PC-3 (cell line): ENCODE measurements at regions not wholly inside any gene's neighbourhood (a gene's known extent, or its start where the extent isn't known, plus 50 kb on each side); places are given as distances from the start of the nearest gene placed in this dataset.

Experiments
- ATAC-seq: fragments of 200-7000 bp; cut with Tn5 transposase; 2 replicates; pipeline ENCODE4 v1.9.1; 2020; ENCODE audit warnings: mild to moderate bottlenecking, moderate library complexity
- BruUV-seq: library from RNA; stranded (reverse); fragments of 400-500 nt; replicated peaks from 2 replicates; lab custom pipeline; 2021; lab: Mats Ljungman, UMichigan
- CTCF ChIA-PET: fragments of 300-600 bp; sonication (Branson Sonifier 250); formaldehyde crosslinking; loops from one replicate; lab custom pipeline; 2022; ENCODE audit warnings: antibody characterized with exemption; lab: Charles Lee
- POLR2A ChIA-PET: fragments of 300-600 bp; sonication (Branson Sonifier 250); formaldehyde crosslinking; loops from one replicate; lab custom pipeline; 2022; ENCODE audit warnings: antibody characterized with exemption; ENCODE audit not compliant: unreplicated experiment; lab: Charles Lee
- DNase-seq: peaks from one replicate; pipeline ENCODE4 v3.0.0-alpha.2; 2015
- H2AFZ ChIP-seq: fragments of 300-600 bp; sonication (generic); 2 replicates; pipeline ENCODE4 v1.6.0; 2016; ENCODE audit warnings: antibody characterized with exemption, low read length
- H3F3A ChIP-seq: fragments of 300-600 bp; sonication (generic); one replicate; pipeline ENCODE4 v1.6.0; 2017; ENCODE audit warnings: antibody characterized with exemption, low read length, control low read depth, mild to moderate bottlenecking; ENCODE audit not compliant: unreplicated experiment
- H3K27ac ChIP-seq: fragments of 300-600 bp; sonication (generic); 2 replicates; pipeline ENCODE4 v1.5.1; 2016; ENCODE audit warnings: mild to moderate bottlenecking, low read length
- H3K27me3 ChIP-seq: fragments of 300-600 bp; sonication (generic); 2 replicates; pipeline ENCODE4 v1.6.1; 2016; ENCODE audit warnings: low read length, mixed read lengths
- H3K36me3 ChIP-seq: fragments of 300-600 bp; sonication (generic); 2 replicates; pipeline ENCODE4 v1.6.1; 2016; ENCODE audit warnings: low read depth, mixed run types, low read length, mixed read lengths
- H3K4me1 ChIP-seq: fragments of 300-600 bp; sonication (generic); 2 replicates; pipeline ENCODE4 v1.5.1; 2016; ENCODE audit warnings: low read length; ENCODE audit not compliant: insufficient read depth
- H3K4me2 ChIP-seq: fragments of 300-600 bp; sonication (generic); 2 replicates; pipeline ENCODE4 v1.6.0; 2016; ENCODE audit warnings: low read length
- H3K4me3 ChIP-seq: fragments of 300-600 bp; sonication (generic); 2 replicates; pipeline ENCODE4 v1.5.1; 2016; ENCODE audit warnings: mild to moderate bottlenecking, low read length, mixed read lengths
- H3K79me2 ChIP-seq: fragments of 300-600 bp; sonication (generic); 2 replicates; pipeline ENCODE4 v1.6.1; 2017; ENCODE audit warnings: low read length, mixed read lengths
- H3K9ac ChIP-seq: fragments of 300-600 bp; sonication (generic); 2 replicates; pipeline ENCODE4 v1.6.0; 2016; ENCODE audit warnings: mild to moderate bottlenecking, low read length
- H3K9me2 ChIP-seq: fragments of 300-600 bp; sonication (generic); replicated peaks from 2 replicates; pipeline ENCODE4 v1.6.1; 2016; ENCODE audit warnings: mixed run types, low read length, mixed read lengths
- H3K9me3 ChIP-seq: fragments of 300-600 bp; sonication (generic); 2 replicates; pipeline ENCODE4 v1.6.1; 2016; ENCODE audit warnings: low read length, mixed read lengths
- H4K20me1 ChIP-seq: fragments of 300-600 bp; sonication (generic); 2 replicates; pipeline ENCODE4 v1.6.1; 2016; ENCODE audit warnings: low read length, mixed read lengths
- CTCF ChIP-seq: fragments of 300-600 bp; sonication (generic); conservative IDR thresholded peaks from 2 replicates; pipeline ENCODE4 v1.5.1; 2017; ENCODE audit warnings: antibody characterized with exemption, low read depth, mild to moderate bottlenecking, low read length
- EZH2 ChIP-seq: fragments of 300-600 bp; sonication (generic); IDR thresholded peaks from one replicate; pipeline ENCODE4 v1.6.1; 2017; ENCODE audit warnings: antibody characterized with exemption, mild to moderate bottlenecking, low read length; ENCODE audit not compliant: unreplicated experiment
- EZH2phosphoT487 ChIP-seq: fragments of 300-600 bp; sonication (generic); IDR thresholded peaks from 2 replicates; pipeline ENCODE4 v1.6.1; 2018; ENCODE audit warnings: mild to moderate bottlenecking, antibody characterized with exemption, low read length, borderline replicate concordance
- intact Hi-C: fragments of 100-400 bp; cut with micrococcal nuclease; formaldehyde crosslinking; loops from 2 replicates; pipeline ENCODE4 v1.9.0; 2023

GRCh38 chr1:209080170-209080781 is 503.2 kb upstream of the CAMK1G start:
- intact Hi-C loops: no loop called here

GRCh38 chr1:209086486-209087192 is 496.9 kb upstream of the CAMK1G start:
- intact Hi-C loops: no loop called here
- POLR2A ChIA-PET: no interaction called here
- H3K4me2 ChIP-seq: no peak overlapping the region
- CTCF ChIA-PET: interaction anchor here (0.6 kb wide), 1 partner anchor 483 kb away, joined by 3 read pairs; no protein-coding TSS in a partner anchor
- H3K36me3 ChIP-seq: no peaks in the 10 kb centered on the region
- H3K79me2 ChIP-seq: no peaks in the 10 kb centered on the region
- no peaks in the 10 kb centered on the region for H3K9me2 ChIP-seq
- H3K9ac ChIP-seq: no peak overlapping the region
- H3F3A ChIP-seq: no peaks in the 10 kb centered on the region
- ATAC-seq (no peak), DNase-seq (no peak)
- H4K20me1 ChIP-seq: no peaks in the 10 kb centered on the region
- no peak overlapping the region for H3K4me3 ChIP-seq
- TF ChIP-seq EZH2 (no peak), CTCF (no peak), EZH2phosphoT487 (no peak)
- no peaks in the 10 kb centered on the region for H3K27me3 ChIP-seq
- H3K9me3 ChIP-seq: no peaks in the 10 kb centered on the region
- H3K4me1 ChIP-seq: no peaks in the 10 kb centered on the region
- BruUV-seq: no TSS peak
- no peak overlapping the region for H2AFZ ChIP-seq
- no peak overlapping the region for H3K27ac ChIP-seq

More at GRCh38 chr1:209080170-209080781, 503.2 kb upstream of the CAMK1G start:
- peak; percentile 77 for ATAC-seq
- TF ChIP-seq EZH2phosphoT487 (no peak), CTCF (no peak), EZH2 (no peak)
- H3F3A ChIP-seq: no peaks in the 10 kb centered on the region
- no peaks in the 10 kb centered on the region for H3K9me2 ChIP-seq
- H3K9me3 ChIP-seq: no peaks in the 10 kb centered on the region
- no peaks in the 10 kb centered on the region for H4K20me1 ChIP-seq
- BruUV-seq: no TSS peak
- no peaks in the 10 kb centered on the region for H3K79me2 ChIP-seq
- no peak overlapping the region for H2AFZ ChIP-seq
- H3K4me3 ChIP-seq: no peak overlapping the region
- H3K9ac ChIP-seq: no peak overlapping the region
- DNase-seq: peak; percentile 77
- 0 out of 2 replicates have a peak overlapping the region, but pooled peaks have one; percentile 1 for H3K4me2 ChIP-seq
- no peak overlapping the region for H3K27ac ChIP-seq
- H3K4me1 ChIP-seq: peaks cover 10% of the 10 kb centered on the region; the same call in 1 of the 2 replicates
- CTCF ChIA-PET: no interaction called here
- POLR2A ChIA-PET: no interaction called here
- no peaks in the 10 kb centered on the region for H3K36me3 ChIP-seq
- H3K27me3 ChIP-seq: no peaks in the 10 kb centered on the region

GRCh38 chr1:209094384-209094783 is 489.1 kb upstream of the CAMK1G start:
- H3K79me2 ChIP-seq: no peaks in the 10 kb centered on the region
- H2AFZ ChIP-seq: no peak overlapping the region
- H3K9me2 ChIP-seq: no peaks in the 10 kb centered on the region
- intact Hi-C loops: no loop called here
- no peak overlapping the region for H3K4me3 ChIP-seq
- no peaks in the 10 kb centered on the region for H3K9me3 ChIP-seq
- H3K9ac ChIP-seq: no peak overlapping the region
- CTCF ChIA-PET: no interaction called here
- POLR2A ChIA-PET: no interaction called here
- H3K4me2 ChIP-seq: no peak overlapping the region
- DNase-seq (no peak), ATAC-seq (no peak)
- peaks cover 6% of the 10 kb centered on the region for H3F3A ChIP-seq
- TF ChIP-seq CTCF (peak; percentile 20; the same call in 1 of the 2 replicates), EZH2phosphoT487 (no peak)
- H4K20me1 ChIP-seq: no peaks in the 10 kb centered on the region
- no peaks in the 10 kb centered on the region for H3K36me3 ChIP-seq
- no peak overlapping the region for H3K27ac ChIP-seq
- peaks cover 29% of the 10 kb centered on the region for H3K4me1 ChIP-seq
- H3K27me3 ChIP-seq: no peaks in the 10 kb centered on the region
- BruUV-seq: no TSS peak
